ENCODE measurements at regions not wholly inside any gene's neighbourhood (a gene's known extent, or its start where the extent isn't known, plus 50 kb on each side); places are given as distances from the start of the nearest gene placed in this dataset.

GRCh38 chr12:127590868-127591267, 676.1 kb upstream of the TMEM132C start:
- TF ChIP-seq CTCF (IDR thresholded peaks at IDR 0.05; ENCODE audit: unreplicated experiment) = no peak
- no peaks in the 10 kb centered on the region for H3K36me3 Mint-ChIP-seq (ENCODE audit: insufficient read depth, unreplicated experiment)
- no peaks in the 10 kb centered on the region for H3K4me1 Mint-ChIP-seq (ENCODE audit: low read depth, unreplicated experiment)
- H3K9me3 Mint-ChIP-seq (ENCODE audit: low read depth, unreplicated experiment) = peaks cover 19% of the 10 kb centered on the region
- intact Hi-C loops (cut with micrococcal nuclease; ENCODE audit: unreplicated experiment) = no loop called here
- CTCF ChIA-PET = no interaction called here
- BruUV-seq (replicated peaks) = no TSS peak
- no peak overlapping the region for H3K27ac Mint-ChIP-seq (ENCODE audit: unreplicated experiment)
- H3K27me3 Mint-ChIP-seq (ENCODE audit: unreplicated experiment) = no peaks in the 10 kb centered on the region
- no peak for DNase-seq
- no peak overlapping the region for H3K4me3 Mint-ChIP-seq (ENCODE audit: low read depth, unreplicated experiment)

GRCh38 chr12:127592245-127592644, 674.7 kb upstream of the TMEM132C start:
- Mint-ChIP-seq H3K4me3 (ENCODE audit: low read depth, unreplicated experiment) (no peak overlapping the region), H3K36me3 (ENCODE audit: insufficient read depth, unreplicated experiment) (no peaks in the 10 kb centered on the region), H3K9me3 (ENCODE audit: low read depth, unreplicated experiment) (peaks cover 22% of the 10 kb centered on the region), H3K27me3 (ENCODE audit: unreplicated experiment) (no peaks in the 10 kb centered on the region), H3K27ac (ENCODE audit: unreplicated experiment) (no peak overlapping the region), H3K4me1 (ENCODE audit: low read depth, unreplicated experiment) (no peaks in the 10 kb centered on the region)
- CTCF ChIA-PET = no interaction called here
- intact Hi-C loops (cut with micrococcal nuclease; ENCODE audit: unreplicated experiment) = no loop called here
- BruUV-seq (replicated peaks) = no TSS peak
- no peak for TF ChIP-seq CTCF (IDR thresholded peaks at IDR 0.05; ENCODE audit: unreplicated experiment)
- no peak for DNase-seq

- H3K36me3 Mint-ChIP-seq (ENCODE audit: insufficient read depth, unreplicated experiment) = no peaks in the 10 kb centered on the region
- peaks cover 28% of the 10 kb centered on the region for H3K9me3 Mint-ChIP-seq (ENCODE audit: low read depth, unreplicated experiment)
- no peaks in the 10 kb centered on the region for H3K4me1 Mint-ChIP-seq (ENCODE audit: low read depth, unreplicated experiment)
- DNase-seq = no peak
- TF ChIP-seq CTCF (IDR thresholded peaks at IDR 0.05; ENCODE audit: unreplicated experiment) = no peak
- BruUV-seq (replicated peaks) = no TSS peak
- no peaks in the 10 kb centered on the region for H3K27me3 Mint-ChIP-seq (ENCODE audit: unreplicated experiment)
- no peak overlapping the region for H3K4me3 Mint-ChIP-seq (ENCODE audit: low read depth, unreplicated experiment)
- CTCF ChIA-PET = interaction anchor here (0.8 kb wide), 1 partner anchor 324 kb away, joined by 5 read pairs; no protein-coding TSS in a partner anchor
- intact Hi-C loops (cut with micrococcal nuclease; ENCODE audit: unreplicated experiment) = no loop called here
- no peak overlapping the region for H3K27ac Mint-ChIP-seq (ENCODE audit: unreplicated experiment)
Observed at GRCh38 chr12:127594351-127594970, 672.5 kb upstream of the TMEM132C start.

- no peaks in the 10 kb centered on the region for H3K4me1 Mint-ChIP-seq (ENCODE audit: low read depth, unreplicated experiment)
- no peak for DNase-seq
- no peak overlapping the region for H3K4me3 Mint-ChIP-seq (ENCODE audit: low read depth, unreplicated experiment)
- CTCF ChIA-PET = no interaction called here
- H3K27ac Mint-ChIP-seq (ENCODE audit: unreplicated experiment) = no peak overlapping the region
- H3K9me3 Mint-ChIP-seq (ENCODE audit: low read depth, unreplicated experiment) = peaks cover 28% of the 10 kb centered on the region
- H3K27me3 Mint-ChIP-seq (ENCODE audit: unreplicated experiment) = no peaks in the 10 kb centered on the region
- intact Hi-C loops (cut with micrococcal nuclease; ENCODE audit: unreplicated experiment) = no loop called here
- no TSS peak for BruUV-seq (replicated peaks)
- TF ChIP-seq CTCF (IDR thresholded peaks at IDR 0.05; ENCODE audit: unreplicated experiment) = no peak
- no peaks in the 10 kb centered on the region for H3K36me3 Mint-ChIP-seq (ENCODE audit: insufficient read depth, unreplicated experiment)
Observed at GRCh38 chr12:127595506-127595905, 671.5 kb upstream of the TMEM132C start.
